GM06990 (cell line): ENCODE measurements at regions not wholly inside any gene's neighbourhood (a gene's known extent, or its start where the extent isn't known, plus 50 kb on each side); places are given as distances from the start of the nearest gene placed in this dataset.

ENCODE experiments used
- DNase-seq: peaks from one replicate; pipeline ENCODE4 v3.0.0-alpha.2; 2011; ENCODE audit not compliant: insufficient read length; ENCODE audit errors: extremely low read depth
- H3K27me3 ChIP-seq: replicated peaks from 2 replicates; pipeline ENCODE4 v1.6.0; 2011; ENCODE audit warnings: low read length; ENCODE audit not compliant: control insufficient read depth, insufficient read depth
- H3K36me3 ChIP-seq: 2 replicates; pipeline ENCODE4 v1.5.1; 2011; ENCODE audit warnings: low read length; ENCODE audit not compliant: control insufficient read depth, insufficient read depth
- H3K4me3 ChIP-seq: replicated peaks from 2 replicates; pipeline ENCODE4 v1.5.1; 2011; ENCODE audit warnings: low read depth, mild to moderate bottlenecking, control low read depth, low read length
- TF ChIP-seq, protein P1 (sequence below): IDR thresholded peaks from 2 replicates; pipeline ENCODE4 v1.5.1; 2011; ENCODE audit warnings: low read length, control low read depth, mild to moderate bottlenecking, inconsistent platforms; ENCODE audit not compliant: insufficient read depth, poor library complexity, severe bottlenecking

DNA sequence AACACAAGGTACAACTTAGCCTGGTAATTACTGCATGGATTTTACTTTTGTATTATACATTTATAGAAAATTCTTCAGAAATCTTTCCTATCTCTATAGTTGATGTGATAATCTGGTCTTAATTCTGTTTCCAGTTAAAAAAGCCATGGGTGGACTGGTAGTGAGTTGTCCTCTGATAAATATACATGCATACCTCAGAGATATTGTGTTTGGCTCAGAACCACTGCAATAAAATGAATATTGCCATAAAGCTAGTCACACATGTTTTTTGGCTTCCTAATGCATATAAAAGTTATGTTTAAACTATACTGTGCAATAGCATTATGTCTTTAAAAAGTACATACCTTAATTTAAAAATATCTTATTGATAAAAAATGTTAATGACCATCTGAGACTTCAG lies 708.6 kb upstream of the MARCKS start:
- no peak for DNase-seq
- TF ChIP-seq, protein P1, sequence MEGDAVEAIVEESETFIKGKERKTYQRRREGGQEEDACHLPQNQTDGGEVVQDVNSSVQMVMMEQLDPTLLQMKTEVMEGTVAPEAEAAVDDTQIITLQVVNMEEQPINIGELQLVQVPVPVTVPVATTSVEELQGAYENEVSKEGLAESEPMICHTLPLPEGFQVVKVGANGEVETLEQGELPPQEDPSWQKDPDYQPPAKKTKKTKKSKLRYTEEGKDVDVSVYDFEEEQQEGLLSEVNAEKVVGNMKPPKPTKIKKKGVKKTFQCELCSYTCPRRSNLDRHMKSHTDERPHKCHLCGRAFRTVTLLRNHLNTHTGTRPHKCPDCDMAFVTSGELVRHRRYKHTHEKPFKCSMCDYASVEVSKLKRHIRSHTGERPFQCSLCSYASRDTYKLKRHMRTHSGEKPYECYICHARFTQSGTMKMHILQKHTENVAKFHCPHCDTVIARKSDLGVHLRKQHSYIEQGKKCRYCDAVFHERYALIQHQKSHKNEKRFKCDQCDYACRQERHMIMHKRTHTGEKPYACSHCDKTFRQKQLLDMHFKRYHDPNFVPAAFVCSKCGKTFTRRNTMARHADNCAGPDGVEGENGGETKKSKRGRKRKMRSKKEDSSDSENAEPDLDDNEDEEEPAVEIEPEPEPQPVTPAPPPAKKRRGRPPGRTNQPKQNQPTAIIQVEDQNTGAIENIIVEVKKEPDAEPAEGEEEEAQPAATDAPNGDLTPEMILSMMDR: no peak
- H3K4me3 ChIP-seq: no peak overlapping the region
- H3K27me3 ChIP-seq: no peaks in the 10 kb centered on the region
- H3K36me3 ChIP-seq: no peaks in the 10 kb centered on the region

GRCh38 chr6:113149511-113149910 lies 707.6 kb upstream of the MARCKS start:
- no peak overlapping the region for H3K4me3 ChIP-seq
- no peak for DNase-seq
- no peaks in the 10 kb centered on the region for H3K27me3 ChIP-seq
- TF ChIP-seq, protein P1: no peak
- H3K36me3 ChIP-seq: no peaks in the 10 kb centered on the region

- Histone ChIP-seq H3K27me3 (no peaks in the 10 kb centered on the region), H3K4me3 (no peak overlapping the region), H3K36me3 (no peaks in the 10 kb centered on the region)
- TF ChIP-seq, protein P1: no peak
- DNase-seq: no peak
Observed at GRCh38 chr6:113160306-113161017, 696.7 kb upstream of the MARCKS start.

- Histone ChIP-seq H3K4me3 (no peak overlapping the region), H3K27me3 (no peaks in the 10 kb centered on the region), H3K36me3 (no peaks in the 10 kb centered on the region)
- TF ChIP-seq, protein P1: no peak
- DNase-seq: no peak
Observed at GRCh38 chr6:113161018-113161315, 696.2 kb upstream of the MARCKS start.

DNA sequence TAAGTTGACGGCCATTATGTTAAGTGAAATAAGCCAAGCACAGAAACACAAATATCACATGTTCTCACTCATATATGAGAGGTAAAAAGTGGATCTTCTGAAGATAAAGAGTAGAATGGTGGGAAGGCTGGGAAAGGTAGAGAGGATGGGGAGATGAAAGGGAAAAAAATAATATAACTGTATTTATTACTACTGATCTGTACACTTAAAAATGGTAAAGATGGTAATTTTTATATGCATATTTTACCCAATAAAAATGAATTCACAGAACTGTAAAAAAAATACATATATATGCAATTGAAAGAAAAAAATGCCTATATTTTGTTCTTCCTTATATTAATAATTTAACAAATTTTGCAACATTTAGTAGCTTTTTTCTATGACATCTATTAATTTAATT lies 694.4 kb upstream of the MARCKS start:
- TF ChIP-seq, protein P1: no peak
- Histone ChIP-seq H3K4me3 (no peak overlapping the region), H3K36me3 (no peaks in the 10 kb centered on the region), H3K27me3 (no peaks in the 10 kb centered on the region)
- DNase-seq: no peak

- no peak for DNase-seq
- TF ChIP-seq, protein P1: no peak
- Histone ChIP-seq H3K36me3 (no peaks in the 10 kb centered on the region), H3K4me3 (no peak overlapping the region), H3K27me3 (no peaks in the 10 kb centered on the region)
Observed at GRCh38 chr6:113168057-113168456, 689.1 kb upstream of the MARCKS start.
